GM23248 (cell line): ENCODE measurements at regions not wholly inside any gene's neighbourhood (a gene's known extent, or its start where the extent isn't known, plus 50 kb on each side); places are given as distances from the start of the nearest gene placed in this dataset.

Source experiments
- DNase-seq: peaks from one replicate; pipeline ENCODE4 v3.0.0-alpha.2; 2015
- H2AFZ ChIP-seq: fragments of 200-600 bp; sonication (generic); 2 replicates; pipeline ENCODE4 v1.6.1; 2016; ENCODE audit warnings: antibody characterized with exemption
- H3F3A ChIP-seq: fragments of 200-600 bp; sonication (generic); 2 replicates; pipeline ENCODE4 v1.6.1; 2016; ENCODE audit warnings: mild to moderate bottlenecking, antibody characterized with exemption, mixed run types; ENCODE audit not compliant: insufficient read depth
- H3K27ac ChIP-seq: fragments of 200-600 bp; sonication (generic); 2 replicates; pipeline ENCODE4 v1.5.1; 2016; ENCODE audit warnings: mild to moderate bottlenecking
- H3K27me3 ChIP-seq: fragments of 200-600 bp; sonication (generic); replicated peaks from 2 replicates; pipeline ENCODE4 v1.6.1; 2016; ENCODE audit warnings: mild to moderate bottlenecking; ENCODE audit not compliant: insufficient read depth
- H3K36me3 ChIP-seq: fragments of 200-600 bp; sonication (generic); 2 replicates; pipeline ENCODE4 v1.6.1; 2016; ENCODE audit warnings: low read depth, mild to moderate bottlenecking
- H3K4me1 ChIP-seq: fragments of 200-600 bp; sonication (generic); 2 replicates; pipeline ENCODE4 v1.6.1; 2016; ENCODE audit warnings: mild to moderate bottlenecking; ENCODE audit not compliant: insufficient read depth
- H3K4me2 ChIP-seq: fragments of 200-600 bp; sonication (generic); one replicate; pipeline ENCODE4 v1.6.1; 2016; ENCODE audit warnings: mild to moderate bottlenecking; ENCODE audit not compliant: unreplicated experiment
- H3K4me3 ChIP-seq: fragments of 200-600 bp; sonication (generic); 2 replicates; pipeline ENCODE4 v1.5.1; 2016; ENCODE audit warnings: mild to moderate bottlenecking
- H3K79me2 ChIP-seq: fragments of 200-600 bp; sonication (generic); 2 replicates; pipeline ENCODE4 v1.6.1; 2016; ENCODE audit warnings: mild to moderate bottlenecking; ENCODE audit not compliant: insufficient read depth
- H3K9ac ChIP-seq: fragments of 200-600 bp; sonication (generic); 2 replicates; pipeline ENCODE4 v1.6.1; 2016; ENCODE audit warnings: mild to moderate bottlenecking
- H3K9me2 ChIP-seq: fragments of 200-600 bp; sonication (generic); 2 replicates; pipeline ENCODE4 v1.6.1; 2016; ENCODE audit warnings: mixed run types, mild to moderate bottlenecking, moderate library complexity; ENCODE audit not compliant: insufficient read depth
- H3K9me3 ChIP-seq: fragments of 200-600 bp; sonication (generic); one replicate; pipeline ENCODE4 v1.6.1; 2017; ENCODE audit warnings: low read depth
- H4K20me1 ChIP-seq: fragments of 200-600 bp; sonication (generic); 2 replicates; pipeline ENCODE4 v1.6.0; 2016; ENCODE audit not compliant: insufficient read depth
- EZH2 ChIP-seq: fragments of 200-600 bp; sonication (generic); IDR thresholded peaks from 2 replicates; pipeline ENCODE4 v1.6.1; 2018; ENCODE audit warnings: antibody characterized with exemption, mild to moderate bottlenecking; ENCODE audit not compliant: insufficient read depth, poor library complexity, severe bottlenecking
- EZH2phosphoT487 ChIP-seq: fragments of 200-600 bp; sonication (generic); IDR thresholded peaks from 2 replicates; pipeline ENCODE4 v1.6.1; 2018; ENCODE audit warnings: antibody characterized with exemption, moderate library complexity, mild to moderate bottlenecking, low read depth; ENCODE audit not compliant: insufficient read depth
- WGBS, 2 experiments: methylation state at CpG; one replicate each; pipeline ENCODE4 v1.1.6; 2015 to 2017; ENCODE audit warnings: low lambda C conversion rate in 2 of 2, low coverage in 1 of 2; ENCODE audit errors: missing lambda C conversion rate in 2 of 2; 5-methylcytosine and 5-hydroxymethylcytosine counted together
- in situ Hi-C: fragments of 300-500 bp; cut with MboI; formaldehyde crosslinking; loops from 2 replicates; pipeline ENCODE4 v1.15.0; 2020

GRCh38 chr4:187188741-187189140 is 465.1 kb upstream of the FAT1 start:
- Histone ChIP-seq H3K9ac (no peak overlapping the region), H2AFZ (no peak overlapping the region), H4K20me1 (no peaks in the 10 kb centered on the region), H3K79me2 (no peaks in the 10 kb centered on the region), H3K27ac (no peak overlapping the region), H3K9me2 (no peaks in the 10 kb centered on the region), H3K27me3 (no peaks in the 10 kb centered on the region), H3K4me1 (no peaks in the 10 kb centered on the region), H3F3A (no peaks in the 10 kb centered on the region), H3K4me2 (no peak overlapping the region), H3K9me3 (no peaks in the 10 kb centered on the region), H3K36me3 (no peaks in the 10 kb centered on the region), H3K4me3 (no peak overlapping the region)
- no peak for DNase-seq
- WGBS, 2 experiments = 55 to 56% methylated on average over 3 of the region's 3 CpGs
- TF ChIP-seq EZH2phosphoT487 (no peak), EZH2 (no peak)
- in situ Hi-C loops = no loop called here

GRCh38 chr4:187190390-187190789 is 466.7 kb upstream of the FAT1 start:
- no peaks in the 10 kb centered on the region for H3K9me2 ChIP-seq
- H3K36me3 ChIP-seq = no peaks in the 10 kb centered on the region
- no peak overlapping the region for H2AFZ ChIP-seq
- no peaks in the 10 kb centered on the region for H4K20me1 ChIP-seq
- H3K4me1 ChIP-seq = no peaks in the 10 kb centered on the region
- H3K4me2 ChIP-seq = no peak overlapping the region
- no peak overlapping the region for H3K9ac ChIP-seq
- DNase-seq = no peak
- no peaks in the 10 kb centered on the region for H3F3A ChIP-seq
- WGBS, 2 experiments = 2 to 4% methylated on average over 1 of the region's 1 CpG
- no peaks in the 10 kb centered on the region for H3K9me3 ChIP-seq
- H3K4me3 ChIP-seq = no peak overlapping the region
- TF ChIP-seq EZH2phosphoT487 (no peak), EZH2 (no peak)
- H3K27me3 ChIP-seq = no peaks in the 10 kb centered on the region
- no peak overlapping the region for H3K27ac ChIP-seq
- no peaks in the 10 kb centered on the region for H3K79me2 ChIP-seq
- in situ Hi-C loops = no loop called here

- Histone ChIP-seq H3K4me1 (no peaks in the 10 kb centered on the region), H3F3A (no peaks in the 10 kb centered on the region), H4K20me1 (no peaks in the 10 kb centered on the region), H3K36me3 (no peaks in the 10 kb centered on the region), H3K9me2 (no peaks in the 10 kb centered on the region), H2AFZ (no peak overlapping the region), H3K4me3 (no peak overlapping the region), H3K27ac (no peak overlapping the region), H3K9me3 (no peaks in the 10 kb centered on the region), H3K4me2 (no peak overlapping the region), H3K27me3 (no peaks in the 10 kb centered on the region), H3K9ac (no peak overlapping the region), H3K79me2 (no peaks in the 10 kb centered on the region)
- in situ Hi-C loops = no loop called here
- 33 to 35% methylated on average over 5 of the region's 5 CpGs for WGBS, 2 experiments
- no peak for TF ChIP-seq EZH2phosphoT487
- TF ChIP-seq EZH2 = no peak
- DNase-seq = no peak
These were observed 468.0 kb upstream of the FAT1 start for GRCh38 chr4:187191676-187192075.

- 62 to 64% methylated on average over 9 of the region's 9 CpGs for WGBS, 2 experiments
- DNase-seq = no peak
- Histone ChIP-seq H3K9me3 (no peaks in the 10 kb centered on the region), H3K4me3 (no peak overlapping the region), H2AFZ (no peak overlapping the region), H3K4me2 (no peak overlapping the region), H3K79me2 (no peaks in the 10 kb centered on the region), H3K4me1 (no peaks in the 10 kb centered on the region), H4K20me1 (no peaks in the 10 kb centered on the region), H3K9me2 (no peaks in the 10 kb centered on the region), H3K9ac (no peak overlapping the region), H3K27me3 (no peaks in the 10 kb centered on the region), H3F3A (no peaks in the 10 kb centered on the region), H3K27ac (no peak overlapping the region), H3K36me3 (no peaks in the 10 kb centered on the region)
- in situ Hi-C loops = no loop called here
- TF ChIP-seq EZH2phosphoT487 = no peak
- no peak for TF ChIP-seq EZH2
These were observed 468.6 kb upstream of the FAT1 start for GRCh38 chr4:187192266-187192665.

- DNase-seq = no peak
- Histone ChIP-seq H3K27me3 (no peaks in the 10 kb centered on the region), H2AFZ (no peak overlapping the region), H3K4me1 (no peaks in the 10 kb centered on the region), H3K9me2 (no peaks in the 10 kb centered on the region), H4K20me1 (no peaks in the 10 kb centered on the region), H3K4me3 (no peak overlapping the region), H3K9me3 (no peaks in the 10 kb centered on the region), H3K9ac (no peak overlapping the region), H3K79me2 (no peaks in the 10 kb centered on the region), H3K36me3 (no peaks in the 10 kb centered on the region), H3K4me2 (no peak overlapping the region), H3F3A (no peaks in the 10 kb centered on the region), H3K27ac (no peak overlapping the region)
- TF ChIP-seq EZH2phosphoT487 (no peak), EZH2 (no peak)
- 45 to 52% methylated on average over 3 of the region's 3 CpGs for WGBS, 2 experiments
- in situ Hi-C loops = no loop called here
These were observed 469.5 kb upstream of the FAT1 start for GRCh38 chr4:187193141-187193540.
